ENCODE measurements at regions not wholly inside any gene's neighbourhood (a gene's known extent, or its start where the extent isn't known, plus 50 kb on each side); places are given as distances from the start of the nearest gene placed in this dataset.

GRCh38 chr9:85260275-85260845, 481.4 kb downstream of the AGTPBP1 start:
- DNase-seq (ENCODE audit: low read depth), result no peak

GRCh38 chr9:85258823-85259370, 482.9 kb downstream of the AGTPBP1 start:
- DNase-seq (ENCODE audit: low read depth), result peak; percentile 82

GRCh38 chr9:85258236-85258635, 483.5 kb downstream of the AGTPBP1 start:
- DNase-seq (ENCODE audit: low read depth), result no peak

GRCh38 chr9:85249313-85249621, 492.5 kb downstream of the AGTPBP1 start:
- no peak for DNase-seq (ENCODE audit: low read depth)

- peak; percentile 84 for DNase-seq (ENCODE audit: low read depth)
Observed at GRCh38 chr9:85248514-85249312, 493.0 kb downstream of the AGTPBP1 start.

- no peak for DNase-seq (ENCODE audit: low read depth)
Observed at GRCh38 chr9:85246541-85246940, 495.2 kb downstream of the AGTPBP1 start.

- no peak for DNase-seq (ENCODE audit: low read depth)
Observed at GRCh38 chr9:85244856-85245255, 496.9 kb downstream of the AGTPBP1 start.

- no peak for DNase-seq (ENCODE audit: low read depth)
Observed at GRCh38 chr9:85243977-85244376, 497.8 kb downstream of the AGTPBP1 start.

GRCh38 chr9:85237478-85237877, 504.3 kb downstream of the AGTPBP1 start:
- peak; percentile 65 for DNase-seq (ENCODE audit: low read depth)

- no peak for DNase-seq (ENCODE audit: low read depth)
Observed at GRCh38 chr9:85230081-85230480, 511.7 kb downstream of the AGTPBP1 start.

GRCh38 chr9:85228111-85228855, 513.5 kb downstream of the AGTPBP1 start:
- DNase-seq (ENCODE audit: low read depth), result peak; percentile 25

- peak; percentile 43 for DNase-seq (ENCODE audit: low read depth)
Observed at GRCh38 chr9:85225180-85225579, 516.6 kb downstream of the AGTPBP1 start.

GRCh38 chr9:85224729-85225128, 517.0 kb downstream of the AGTPBP1 start:
- peak; percentile 95 for DNase-seq (ENCODE audit: low read depth)

GRCh38 chr9:85224301-85224700, 517.5 kb downstream of the AGTPBP1 start:
- no peak for DNase-seq (ENCODE audit: low read depth)

GRCh38 chr9:85223506-85224125, 518.1 kb downstream of the AGTPBP1 start:
- DNase-seq (ENCODE audit: low read depth), result peak; percentile 63

- DNase-seq (ENCODE audit: low read depth), result no peak
Observed at GRCh38 chr9:85216601-85217000, 525.2 kb downstream of the AGTPBP1 start.

- peak; percentile 17 for DNase-seq (ENCODE audit: low read depth)
Observed at GRCh38 chr9:85215961-85216360, 525.8 kb downstream of the AGTPBP1 start.

GRCh38 chr9:85215416-85215815, 526.3 kb downstream of the AGTPBP1 start:
- DNase-seq (ENCODE audit: low read depth), result no peak

- no peak for DNase-seq (ENCODE audit: low read depth)
Observed at GRCh38 chr9:85213650-85214607, 527.8 kb downstream of the AGTPBP1 start.

GRCh38 chr9:85212887-85213286, 528.9 kb downstream of the AGTPBP1 start:
- peak; percentile 90 for DNase-seq (ENCODE audit: low read depth)

- peak; percentile 80 for DNase-seq (ENCODE audit: low read depth)
Observed at GRCh38 chr9:85212209-85212608, 529.5 kb downstream of the AGTPBP1 start.
